HEK293 (cell line): ENCODE measurements at regions not wholly inside any gene's neighbourhood (a gene's known extent, or its start where the extent isn't known, plus 50 kb on each side); places are given as distances from the start of the nearest gene placed in this dataset.

Experiments
- CTCF ChIP-seq: fragments of 450-650 bp; formaldehyde crosslinking; IDR thresholded peaks from 2 replicates; pipeline ENCODE4 v1.5.1; 2016; ENCODE audit warnings: missing biosample characterization, missing genetic modification characterization
- KLF8 ChIP-seq: fragments of 450-650 bp; formaldehyde crosslinking; IDR thresholded peaks from 2 replicates; pipeline ENCODE4 v1.5.1; 2016; ENCODE audit warnings: missing biosample characterization, missing genetic modification characterization
- PATZ1 ChIP-seq: fragments of 450-650 bp; formaldehyde crosslinking; IDR thresholded peaks from 2 replicates; pipeline ENCODE4 v1.5.1; 2016; ENCODE audit warnings: missing biosample characterization, missing genetic modification characterization
- REST ChIP-seq: fragments of 450-650 bp; formaldehyde crosslinking; IDR thresholded peaks from 2 replicates; pipeline ENCODE4 v1.5.1; 2016; ENCODE audit warnings: missing biosample characterization, missing genetic modification characterization
- SP2 ChIP-seq: fragments of 450-650 bp; formaldehyde crosslinking; IDR thresholded peaks from 2 replicates; pipeline ENCODE4 v1.5.1; 2016; ENCODE audit warnings: missing biosample characterization, missing genetic modification characterization
- ZBTB20 ChIP-seq: fragments of 450-650 bp; formaldehyde crosslinking; IDR thresholded peaks from 2 replicates; pipeline ENCODE4 v1.5.1; 2016; ENCODE audit warnings: missing biosample characterization, missing genetic modification characterization
- ZBTB21 ChIP-seq: fragments of 450-650 bp; formaldehyde crosslinking; IDR thresholded peaks from 2 replicates; pipeline ENCODE4 v1.5.1; 2017; ENCODE audit warnings: missing biosample characterization, missing genetic modification characterization
- ZNF202 ChIP-seq: fragments of 450-650 bp; formaldehyde crosslinking; IDR thresholded peaks from 2 replicates; pipeline ENCODE4 v1.5.1; 2016; ENCODE audit warnings: missing biosample characterization, missing genetic modification characterization, borderline replicate concordance
- ZNF362 ChIP-seq: fragments of 450-650 bp; formaldehyde crosslinking; IDR thresholded peaks from 2 replicates; pipeline ENCODE4 v1.5.1; 2016; ENCODE audit warnings: missing biosample characterization, missing genetic modification characterization
- ZNF398 ChIP-seq: fragments of 450-650 bp; formaldehyde crosslinking; IDR thresholded peaks from 2 replicates; pipeline ENCODE4 v1.5.1; 2017; ENCODE audit warnings: missing biosample characterization, missing genetic modification characterization
- ZNF530 ChIP-seq: fragments of 450-650 bp; formaldehyde crosslinking; IDR thresholded peaks from 2 replicates; pipeline ENCODE4 v1.5.1; 2016; ENCODE audit warnings: low read depth, missing biosample characterization, missing genetic modification characterization
- ZNF555 ChIP-seq: fragments of 450-650 bp; formaldehyde crosslinking; conservative IDR thresholded peaks from 2 replicates; pipeline ENCODE4 v1.5.1; 2017; ENCODE audit warnings: missing biosample characterization, mild to moderate bottlenecking, missing genetic modification characterization, inconsistent platforms
- ZNF645 ChIP-seq: fragments of 450-650 bp; formaldehyde crosslinking; IDR thresholded peaks from 2 replicates; pipeline ENCODE4; 2016; ENCODE audit warnings: missing biosample characterization, missing genetic modification characterization
- ZNF76 ChIP-seq: fragments of 450-650 bp; formaldehyde crosslinking; IDR thresholded peaks from 2 replicates; pipeline ENCODE4; 2016; ENCODE audit warnings: low read depth, missing biosample characterization, missing genetic modification characterization, borderline replicate concordance

GRCh38 chr7:121537031-121537430 lies 140.9 kb upstream of the FAM3C start:
- TF ChIP-seq CTCF (no peak), ZNF76 (tag by site-specific recombination) (no peak), ZNF530 (tag by site-specific recombination) (no peak), ZNF555 (tag by site-specific recombination) (no peak), KLF8 (tag by site-specific recombination) (no peak), ZNF362 (tag by site-specific recombination) (no peak), ZBTB21 (tag by site-specific recombination) (no peak), ZNF398 (tag by site-specific recombination) (no peak), PATZ1 (tag by site-specific recombination) (no peak), ZNF202 (no peak), SP2 (tag by site-specific recombination) (no peak), ZNF645 (no peak), REST (no peak), ZBTB20 (tag by site-specific recombination) (no peak)
